ENCODE measurements at regions not wholly inside any gene's neighbourhood (a gene's known extent, or its start where the extent isn't known, plus 50 kb on each side); places are given as distances from the start of the nearest gene placed in this dataset.

- Mint-ChIP-seq H3K9me3 (ENCODE audit: insufficient read depth) (no peaks in the 10 kb centered on the region), H3K4me3 (no peak overlapping the region), H3K27me3 (peaks cover 2% of the 10 kb centered on the region), H3K27ac (no peak overlapping the region), H3K4me1 (peaks cover 14% of the 10 kb centered on the region)
- ChIA-PET POLR2A (no interaction called here), CTCF (no interaction called here)
- ATAC-seq (ENCODE audit: low read depth) (no peak), DNase-seq (no peak)
- Histone ChIP-seq H3K27ac (ENCODE audit: low read length in 2 of 2) (no peak overlapping the region), H3K36me3 (replicated peaks in 1 of 2; ENCODE audit: control extremely low read depth in 1 of 2, control insufficient read depth in 1 of 2, extremely low read depth in 1 of 2, insufficient read depth in 2 of 2, low read length in 1 of 2) (no peaks in the 10 kb centered on the region), H3K9ac (ENCODE audit: low read length) (no peak overlapping the region), H3K4me2 (replicated peaks; ENCODE audit: low read depth, low read length, poor library complexity, severe bottlenecking) (no peak overlapping the region), H3K9me3 (ENCODE audit: control extremely low read depth in 1 of 3, control insufficient read depth in 2 of 3, insufficient read depth in 1 of 3, low read length in 2 of 3) (peaks cover 0 to 7% (median 0%) of the 10 kb centered on the region in 3 donors), H3K4me1 (ENCODE audit: control insufficient read depth in 2 of 2, insufficient read depth in 2 of 2, low read length in 2 of 2) (peaks cover 13 to 20% of the 10 kb centered on the region in 2 donors), H4K20me1 (ENCODE audit: control insufficient read depth, insufficient read depth, low read length, poor library complexity, severe bottlenecking) (no peaks in the 10 kb centered on the region), H3K27me3 (replicated peaks in 1 of 4; ENCODE audit: control extremely low read depth in 1 of 4, control insufficient read depth in 3 of 4, insufficient read depth in 4 of 4, low read length in 3 of 4) (peaks cover 0 to 4% (median 0%) of the 10 kb centered on the region in 4 experiments), H3K79me2 (ENCODE audit: control insufficient read depth, insufficient read depth, low read length) (no peaks in the 10 kb centered on the region), H3K4me3 (ENCODE audit: control extremely low read depth in 1 of 5, extremely low read depth in 1 of 5, insufficient read depth in 1 of 5, low read depth in 2 of 5, low read length in 4 of 5) (no peak overlapping the region), H2AFZ (ENCODE audit: insufficient read depth, low read depth, low read length, poor library complexity, severe bottlenecking) (peak overlapping the region; percentile 35)
- intact Hi-C loops (cut with micrococcal nuclease), result no loop called here
- TF ChIP-seq EZH2 (IDR thresholded peaks at IDR 0.05; ENCODE audit: borderline replicate concordance, insufficient read depth, low read depth, low read length, poor library complexity, severe bottlenecking) (no peak), CTCF (IDR thresholded peaks at IDR 0.05) (no peak)
- WGBS (ENCODE audit: insufficient coverage), result 56% methylated on average over 3 of the region's 8 CpGs
Observed at GRCh38 chr3:177642042-177642803, 444.9 kb upstream of the TBL1XR1 start.

GRCh38 chr3:177642804-177643125, 445.5 kb upstream of the TBL1XR1 start:
- CTCF ChIA-PET, result no interaction called here
- WGBS (ENCODE audit: insufficient coverage), result no CpG with 5 or more reads among the region's 3 CpGs
- no peak overlapping the region for H3K27ac Mint-ChIP-seq
- Histone ChIP-seq H4K20me1 (ENCODE audit: control insufficient read depth, insufficient read depth, low read length, poor library complexity, severe bottlenecking) (no peaks in the 10 kb centered on the region), H3K9me3 (ENCODE audit: control extremely low read depth in 1 of 3, control insufficient read depth in 2 of 3, insufficient read depth in 1 of 3, low read length in 2 of 3) (peaks cover 0 to 7% (median 0%) of the 10 kb centered on the region in 3 donors), H3K27ac (ENCODE audit: low read length in 2 of 2) (no peak overlapping the region), H2AFZ (ENCODE audit: insufficient read depth, low read depth, low read length, poor library complexity, severe bottlenecking) (peak overlapping the region; percentile 35), H3K27me3 (replicated peaks in 1 of 4; ENCODE audit: control extremely low read depth in 1 of 4, control insufficient read depth in 3 of 4, insufficient read depth in 4 of 4, low read length in 3 of 4) (peaks cover 0 to 4% (median 0%) of the 10 kb centered on the region in 4 experiments), H3K4me3 (ENCODE audit: control extremely low read depth in 1 of 5, extremely low read depth in 1 of 5, insufficient read depth in 1 of 5, low read depth in 2 of 5, low read length in 4 of 5) (no peak overlapping the region), H3K4me2 (replicated peaks; ENCODE audit: low read depth, low read length, poor library complexity, severe bottlenecking) (no peak overlapping the region), H3K79me2 (ENCODE audit: control insufficient read depth, insufficient read depth, low read length) (no peaks in the 10 kb centered on the region), H3K36me3 (replicated peaks in 1 of 2; ENCODE audit: control extremely low read depth in 1 of 2, control insufficient read depth in 1 of 2, extremely low read depth in 1 of 2, insufficient read depth in 2 of 2, low read length in 1 of 2) (no peaks in the 10 kb centered on the region), H3K4me1 (ENCODE audit: control insufficient read depth in 2 of 2, insufficient read depth in 2 of 2, low read length in 2 of 2) (peaks cover 18 to 25% of the 10 kb centered on the region in 2 donors), H3K9ac (ENCODE audit: low read length) (no peak overlapping the region)
- H3K27me3 Mint-ChIP-seq, result peaks cover 2% of the 10 kb centered on the region
- H3K9me3 Mint-ChIP-seq (ENCODE audit: insufficient read depth), result no peaks in the 10 kb centered on the region
- ATAC-seq (ENCODE audit: low read depth) (no peak), DNase-seq (no peak)
- H3K4me1 Mint-ChIP-seq, result peaks cover 20% of the 10 kb centered on the region
- TF ChIP-seq CTCF (IDR thresholded peaks at IDR 0.05), result no peak
- no peak for TF ChIP-seq EZH2 (IDR thresholded peaks at IDR 0.05; ENCODE audit: borderline replicate concordance, insufficient read depth, low read depth, low read length, poor library complexity, severe bottlenecking)
- no peak overlapping the region for H3K4me3 Mint-ChIP-seq
- intact Hi-C loops (cut with micrococcal nuclease), result no loop called here
- POLR2A ChIA-PET, result no interaction called here
